Ovary (tissue), 3 donors: ENCODE measurements at regions not wholly inside any gene's neighbourhood (a gene's known extent, or its start where the extent isn't known, plus 50 kb on each side); places are given as distances from the start of the nearest gene placed in this dataset.

ENCODE experiments used
- CTCF ChIP-seq, 3 donors: fragments of 450-650 bp in 2 of 3; fragments of 200-600 bp in 1 of 3; IDR thresholded peaks; one replicate each; pipeline versions ENCODE4 v1.5.1 to v1.8.0; 2016 to 2022; ENCODE audit warnings: antibody characterized with exemption in 3 of 3, mild to moderate bottlenecking in 1 of 3
- POLR2A ChIP-seq: fragments of 450-650 bp; IDR thresholded peaks from one replicate; pipeline ENCODE4 v1.6.1; 2017; ENCODE audit warnings: antibody characterized with exemption, mild to moderate bottlenecking, moderate library complexity
- donor health status: DM: no; HTN: no; CAD: no.

DNA sequence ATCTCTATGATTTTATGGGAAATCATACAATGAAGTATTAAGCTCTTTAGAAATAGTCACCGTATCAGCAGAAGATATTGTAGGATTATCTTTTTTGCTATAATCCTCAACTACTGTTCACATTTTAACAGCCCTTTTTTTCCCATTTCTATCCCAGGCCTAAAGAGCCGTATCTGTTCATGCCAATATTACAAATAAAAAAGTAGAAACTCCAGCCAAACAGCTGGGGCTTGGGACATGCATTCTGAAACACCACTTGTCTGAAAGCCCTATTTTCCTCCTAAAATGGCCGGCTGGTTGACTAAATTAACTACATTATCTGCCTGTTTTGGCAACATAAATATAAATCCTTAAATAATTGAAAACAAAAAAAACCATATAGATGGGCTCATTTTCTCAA is 477.8 kb downstream of the CDH2 start:
- TF ChIP-seq POLR2A: no peak
- TF ChIP-seq CTCF (IDR thresholded peaks at IDR 0.05): no peak
